H1 (cell line): ENCODE measurements at regions not wholly inside any gene's neighbourhood (a gene's known extent, or its start where the extent isn't known, plus 50 kb on each side); places are given as distances from the start of the nearest gene placed in this dataset.

Experiments
- CTCF ChIA-PET: fragments of 300-600 bp; sonication (Branson Sonifier 250); formaldehyde crosslinking; loops from one replicate; lab custom pipeline; 2021; ENCODE audit not compliant: partially characterized antibody; lab: Charles Lee
- POLR2A ChIA-PET: fragments of 300-600 bp; sonication (Branson Sonifier 250); formaldehyde crosslinking; loops from one replicate; lab custom pipeline; 2021; ENCODE audit warnings: inconsistent platforms; ENCODE audit not compliant: partially characterized antibody; lab: Charles Lee
- DNase-seq, 2 experiments: peaks; one replicate each; pipeline versions ENCODE4 v3.0.0 to v3.0.0-alpha.2; 2010 to 2022; ENCODE audit warnings: low spot score in 2 of 2, low read depth in 1 of 2, mixed read lengths in 1 of 2
- FAIRE-seq: peaks from 2 replicates; lab custom pipeline; 2011; peaks lifted over from hg19 to GRCh38; lab: Jason Lieb, UNC
- H2AFZ ChIP-seq: 2 replicates; pipeline ENCODE4 v1.8.1; 2012; ENCODE audit warnings: low read length, inconsistent platforms
- H2AK5ac ChIP-seq: 2 replicates; pipeline ENCODE4 v1.6.1; 2013; ENCODE audit warnings: low read depth, low read length
- H2BK120ac ChIP-seq: replicated peaks from 2 replicates; pipeline ENCODE3; 2013; ENCODE audit warnings: low read depth, low read length, inconsistent platforms
- H2BK12ac ChIP-seq: 2 replicates; pipeline ENCODE4 v1.6.1; 2013; ENCODE audit warnings: low read depth, low read length
- H2BK15ac ChIP-seq: 2 replicates; pipeline ENCODE4 v1.6.1; 2013; ENCODE audit warnings: low read length
- H2BK20ac ChIP-seq: 2 replicates; pipeline ENCODE4 v1.6.1; 2013; ENCODE audit warnings: low read length
- H2BK5ac ChIP-seq: 2 replicates; pipeline ENCODE4 v1.6.1; 2013; ENCODE audit warnings: low read depth, low read length
- H3K14ac ChIP-seq: 2 replicates; pipeline ENCODE4 v1.6.1; 2013; ENCODE audit warnings: inconsistent platforms; ENCODE audit not compliant: insufficient read length
- H3K18ac ChIP-seq: 2 replicates; pipeline ENCODE4 v1.6.1; 2013; ENCODE audit warnings: low read length; ENCODE audit errors: extremely low read depth
- H3K23ac ChIP-seq: 2 replicates; pipeline ENCODE4 v1.6.1; 2013; ENCODE audit warnings: inconsistent platforms; ENCODE audit not compliant: insufficient read length
- H3K23me2 ChIP-seq: 2 replicates; pipeline ENCODE4 v1.6.1; 2013; ENCODE audit warnings: low read depth, low read length
- H3K27ac ChIP-seq: 2 replicates; pipeline ENCODE4 v1.6.1; 2011; ENCODE audit warnings: low read depth, low read length, inconsistent platforms
- H3K27me3 ChIP-seq, 4 experiments: replicated peaks in 1 of 4; 1 replicate in 1 of 4; 2 replicates in 3 of 4; pipeline versions ENCODE4 v1.6.1 to v1.8.1; 2011 to 2013; ENCODE audit warnings: low read length in 3 of 4, mild to moderate bottlenecking in 3 of 4, inconsistent platforms in 2 of 4, mixed read lengths in 2 of 4, moderate library complexity in 1 of 4; ENCODE audit not compliant: control insufficient read depth in 3 of 4, insufficient read depth in 3 of 4; ENCODE audit errors: extremely low read depth in 1 of 4
- H3K36me3 ChIP-seq, 4 experiments: 2 replicates each; pipeline versions ENCODE4 v1.6.1 to v1.8.1; 2011 to 2013; ENCODE audit warnings: mild to moderate bottlenecking in 4 of 4, low read length in 3 of 4, moderate library complexity in 2 of 4, control low read depth in 1 of 4, inconsistent platforms in 1 of 4; ENCODE audit not compliant: insufficient read depth in 4 of 4, control insufficient read depth in 2 of 4
- H3K4ac ChIP-seq: replicated peaks from 2 replicates; pipeline ENCODE3; 2013; ENCODE audit warnings: low read length, low read depth, mixed read lengths, inconsistent platforms; ENCODE audit not compliant: insufficient read length
- H3K4me1 ChIP-seq, 4 experiments: replicated peaks in 1 of 4; 1 replicate in 1 of 4; 2 replicates in 3 of 4; pipeline versions ENCODE4 v1.6.1 to v1.8.1; 2011 to 2013; ENCODE audit warnings: low read length in 3 of 4, inconsistent platforms in 2 of 4, mixed read lengths in 1 of 4; ENCODE audit not compliant: insufficient read depth in 4 of 4, control insufficient read depth in 3 of 4
- H3K4me2 ChIP-seq, 2 experiments: 2 replicates each; pipeline versions ENCODE4 v1.6.1 to v1.8.1; 2011 to 2013; ENCODE audit warnings: low read depth in 2 of 2, low read length in 2 of 2, control low read depth in 1 of 2, inconsistent platforms in 1 of 2, mild to moderate bottlenecking in 1 of 2; ENCODE audit not compliant: insufficient read depth in 1 of 2
- H3K4me3 ChIP-seq, 4 experiments: fragments of 200-600, 300-600 bp in 1 of 4; sonication (generic), shearing (Covaris generic), sonication (Bioruptor Twin) in 1 of 4; 2 replicates each; pipeline versions ENCODE4 v1.5.1 to v1.8.1; 2011 to 2016; ENCODE audit warnings: low read length in 4 of 4, low read depth in 3 of 4, control low read depth in 2 of 4, inconsistent platforms in 2 of 4, mild to moderate bottlenecking in 2 of 4, mixed read lengths in 1 of 4, moderate library complexity in 1 of 4; ENCODE audit not compliant: insufficient read depth in 2 of 4; ENCODE audit errors: extremely low read depth in 1 of 4
- H3K56ac ChIP-seq: replicated peaks from 2 replicates; pipeline ENCODE3; 2013; ENCODE audit warnings: low read depth, mild to moderate bottlenecking, mixed read lengths, low read length, inconsistent platforms; ENCODE audit not compliant: insufficient read length
- H3K79me1 ChIP-seq: 2 replicates; pipeline ENCODE4 v1.6.1; 2013; ENCODE audit warnings: low read depth, low read length, control low read depth
- H3K79me2 ChIP-seq, 2 experiments: 2 replicates each; pipeline versions ENCODE4 v1.6.1 to v1.8.1; 2012 to 2013; ENCODE audit warnings: low read length in 2 of 2, mild to moderate bottlenecking in 2 of 2, inconsistent platforms in 1 of 2; ENCODE audit not compliant: insufficient read depth in 2 of 2, control insufficient read depth in 1 of 2
- H3K9ac ChIP-seq, 4 experiments: replicated peaks in 1 of 4; 1 replicate in 1 of 4; 2 replicates in 3 of 4; pipeline versions ENCODE4 v1.6.1 to v1.8.1; 2011 to 2013; ENCODE audit warnings: low read depth in 3 of 4, low read length in 3 of 4, control low read depth in 2 of 4, mild to moderate bottlenecking in 2 of 4, moderate library complexity in 2 of 4, inconsistent platforms in 1 of 4; ENCODE audit errors: extremely low read depth in 1 of 4
- H3K9me3 ChIP-seq, 2 experiments: 2 replicates each; pipeline versions ENCODE4 v1.6.1 to v1.8.1; 2012 to 2013; ENCODE audit warnings: mild to moderate bottlenecking in 2 of 2, moderate library complexity in 2 of 2, control low read depth in 1 of 2, inconsistent platforms in 1 of 2, low read depth in 1 of 2, low read length in 1 of 2, mixed read lengths in 1 of 2; ENCODE audit not compliant: insufficient read depth in 2 of 2
- H4K20me1 ChIP-seq, 2 experiments: replicated peaks in 1 of 2; 2 replicates each; pipeline versions ENCODE3 to v1.8.1; 2011 to 2013; ENCODE audit warnings: inconsistent platforms in 2 of 2, low read length in 2 of 2, mild to moderate bottlenecking in 1 of 2; ENCODE audit not compliant: insufficient read depth in 2 of 2, control insufficient read depth in 1 of 2
- H4K5ac ChIP-seq: 2 replicates; pipeline ENCODE4 v1.6.1; 2013; ENCODE audit warnings: low read length, low read depth, mixed read lengths, inconsistent platforms; ENCODE audit not compliant: insufficient read length
- H4K8ac ChIP-seq: 2 replicates; pipeline ENCODE4 v1.8.0; 2013; ENCODE audit warnings: mild to moderate bottlenecking, moderate library complexity, low read length, inconsistent platforms; ENCODE audit not compliant: insufficient read depth; ENCODE audit errors: extremely low read depth
- H4K91ac ChIP-seq: replicated peaks from 2 replicates; pipeline ENCODE3; 2013; ENCODE audit warnings: low read length, mixed read lengths, inconsistent platforms; ENCODE audit not compliant: insufficient read length
- BCL11A ChIP-seq, 2 experiments: IDR thresholded peaks; one replicate each; pipeline ENCODE4 v1.6.1; 2011; ENCODE audit warnings: low read depth in 2 of 2, low read length in 2 of 2, mild to moderate bottlenecking in 2 of 2
- EZH2 ChIP-seq: fragments of 200-600 bp; sonication (generic); IDR thresholded peaks from 2 replicates; pipeline ENCODE4 v1.7.1; 2012; ENCODE audit warnings: low read depth, mild to moderate bottlenecking, moderate library complexity, low read length, inconsistent platforms; ENCODE audit not compliant: severe bottlenecking
- HDAC2 ChIP-seq, 2 experiments: fragments of 300-600 bp in 1 of 2; sonication (generic) in 1 of 2; IDR thresholded peaks; 2 replicates each; pipeline ENCODE4 v1.6.1; 2011 to 2012; ENCODE audit warnings: low read depth in 2 of 2, low read length in 2 of 2, mild to moderate bottlenecking in 2 of 2, moderate library complexity in 2 of 2, borderline replicate concordance in 1 of 2, inconsistent platforms in 1 of 2
- MAFK ChIP-seq: IDR thresholded peaks from 2 replicates; pipeline ENCODE4 v1.6.1; 2012; ENCODE audit warnings: low read depth, mild to moderate bottlenecking, improper control_type of control experiment, low read length
- RBBP5 ChIP-seq: IDR thresholded peaks from 2 replicates; pipeline ENCODE4 v1.7.1; 2012; ENCODE audit warnings: low read depth, mild to moderate bottlenecking, inconsistent platforms, low read length, moderate library complexity, borderline replicate concordance
- SP1 ChIP-seq: IDR thresholded peaks from 2 replicates; pipeline ENCODE4 v1.6.1; 2011; ENCODE audit warnings: low read depth, low read length
- SP2 ChIP-seq: IDR thresholded peaks from 2 replicates; pipeline ENCODE4 v1.6.1; 2012; ENCODE audit warnings: mild to moderate bottlenecking, low read length, inconsistent platforms
- ZNF274 ChIP-seq: IDR thresholded peaks from 2 replicates; pipeline ENCODE4 v1.7.0; 2012; ENCODE audit warnings: low read length, borderline replicate concordance; ENCODE audit errors: extremely low read depth
- WGBS, 2 experiments: shearing (Covaris generic) in 1 of 2; methylation state at CpG; one replicate each; pipeline versions ENCODE4 v1.1.6 to v1.1.7; 2013 to 2015; ENCODE audit warnings: low lambda C conversion rate in 2 of 2, mixed read lengths in 2 of 2, inconsistent platforms in 1 of 2, low coverage in 1 of 2, missing lambda C conversion rate in 1 of 2; ENCODE audit not compliant: insufficient replicate concordance in 2 of 2, insufficient coverage in 1 of 2, insufficient read length in 1 of 2; ENCODE audit errors: extremely low coverage in 1 of 2, missing lambda C conversion rate in 1 of 2; 5-methylcytosine and 5-hydroxymethylcytosine counted together

- Histone ChIP-seq H3K23me2 (no peaks in the 10 kb centered on the region), H3K14ac (no peak overlapping the region), H3K27ac (no peak overlapping the region), H3K23ac (no peak overlapping the region), H3K4me2 (no peak overlapping the region), H4K91ac (no peak overlapping the region), H3K79me1 (no peaks in the 10 kb centered on the region), H2BK5ac (no peak overlapping the region), H3K36me3 (no peaks in the 10 kb centered on the region), H4K8ac (no peak overlapping the region), H3K4ac (no peak overlapping the region), H2BK12ac (no peak overlapping the region)
- TF ChIP-seq HDAC2 (IDR thresholded peaks at IDR 0.05; ENCODE audit: borderline replicate concordance in 1 of 2, low read depth in 2 of 2, low read length in 2 of 2) (no peak), RBBP5 (no peak), ZNF274 (no peak), EZH2 (no peak), SP1 (no peak), SP2 (no peak), MAFK (no peak), BCL11A (IDR thresholded peaks at IDR 0.05; ENCODE audit: low read depth in 2 of 2, low read length in 2 of 2) (no peak)
- TF ChIP-seq, all 59 proteins: peak for 0
- no peak for DNase-seq
- Histone ChIP-seq H3K56ac (no peak overlapping the region), H3K27me3 (no peaks in the 10 kb centered on the region), H2AFZ (no peak overlapping the region), H3K4me3 (no peak overlapping the region), H2BK15ac (no peak overlapping the region), H2AK5ac (no peak overlapping the region), H3K9me3 (no peaks in the 10 kb centered on the region), H3K18ac (no peak overlapping the region), H2BK120ac (no peak overlapping the region), H3K4me1 (no peaks in the 10 kb centered on the region), H3K79me2 (no peaks in the 10 kb centered on the region), H3K9ac (no peak overlapping the region), H4K5ac (no peak overlapping the region), H4K20me1 (no peaks in the 10 kb centered on the region), H2BK20ac (no peak overlapping the region)
- ChIA-PET CTCF (interaction anchor here (2.8 kb wide), 1 partner anchor 13 kb away, joined by 17 read pairs; no protein-coding TSS in a partner anchor), POLR2A (no interaction called here)
- no peak for FAIRE-seq
- 90% methylated on average over 1 of the region's 1 CpG; no CpG with 5 or more reads in 1 of the 2 experiments for WGBS, 2 experiments
Observed at GRCh38 chr4:180652533-180652932, 1590.7 kb upstream of the TENM3 start.
